Activated CD8-positive, alpha-beta T cell treated with anti-CD3 and anti-CD28 coated beads, Interleukin-2, amount 10 ng/mL, durations not matched to agents 7 days and 5 days (primary cell): ENCODE measurements at regions not wholly inside any gene's neighbourhood (a gene's known extent, or its start where the extent isn't known, plus 50 kb on each side); places are given as distances from the start of the nearest gene placed in this dataset.

Source experiments
- ATAC-seq: fragments of 150-1000 bp; cut with Tn5 transposase; one replicate; pipeline ENCODE4 v1.10.0; 2021; ENCODE audit warnings: moderate library complexity
- CTCF ChIA-PET: fragments of 350-600 bp; sonication (Branson Sonifier 250); formaldehyde crosslinking; loops from one replicate; lab custom pipeline; 2021; ENCODE audit warnings: antibody characterized with exemption; lab: Charles Lee
- POLR2A ChIA-PET: fragments of 350-600 bp; sonication (Branson Sonifier 250); formaldehyde crosslinking; loops from one replicate; lab custom pipeline; 2021; ENCODE audit warnings: antibody characterized with exemption; lab: Charles Lee
- DNase-seq: peaks from one replicate; pipeline ENCODE4 v3.0.0-alpha.2; 2020
- H3K27ac Mint-ChIP-seq: one replicate; pipeline ENCODE4 v1.8.0; 2021; ENCODE audit warnings: mild to moderate bottlenecking, mixed read lengths
- H3K27me3 Mint-ChIP-seq: one replicate; pipeline ENCODE4 v1.8.0; 2021; ENCODE audit warnings: low read depth, mixed read lengths
- H3K36me3 Mint-ChIP-seq: one replicate; pipeline ENCODE4 v1.8.0; 2021; ENCODE audit warnings: low read depth, mixed read lengths
- H3K4me1 Mint-ChIP-seq: one replicate; pipeline ENCODE4 v1.8.0; 2021; ENCODE audit warnings: low read depth, mixed read lengths
- H3K4me3 Mint-ChIP-seq: one replicate; pipeline ENCODE4 v1.8.0; 2021; ENCODE audit warnings: mild to moderate bottlenecking, mixed read lengths
- H3K9me3 Mint-ChIP-seq: one replicate; pipeline ENCODE4 v1.8.0; 2022; ENCODE audit warnings: mixed read lengths; ENCODE audit not compliant: insufficient read depth

DNA sequence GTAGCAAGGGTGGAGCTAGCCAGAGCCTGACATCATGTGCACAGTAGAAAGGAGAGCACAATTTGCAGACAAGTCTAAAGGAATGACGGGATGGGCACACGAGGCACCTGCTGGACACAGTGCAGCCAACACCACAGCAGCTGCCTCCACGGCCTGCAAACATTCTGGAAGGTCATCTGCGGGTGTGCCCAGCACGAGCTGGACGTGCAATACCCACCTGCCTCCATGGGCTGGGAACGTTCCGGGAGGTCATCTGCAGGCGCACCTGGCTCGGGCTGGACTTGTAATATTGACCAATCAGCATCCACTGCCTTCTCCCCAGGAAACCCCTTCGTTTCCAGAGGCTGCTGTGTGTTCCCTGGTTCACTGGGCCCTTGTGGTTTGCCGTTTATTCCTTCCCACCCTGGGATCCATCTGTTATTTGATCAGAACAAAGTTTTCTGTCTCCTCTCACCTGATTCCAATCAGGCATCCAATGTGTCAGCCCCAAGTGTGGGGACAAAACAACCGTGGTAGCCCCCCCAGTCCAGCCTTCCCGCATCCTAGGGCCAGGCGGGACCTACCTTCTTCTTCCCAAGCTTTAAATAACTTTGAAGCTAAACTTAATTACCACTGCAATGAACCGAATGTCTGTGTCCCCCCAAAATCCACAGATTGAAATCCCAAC is 243.4 kb upstream of the PPP2R2D start:
- Mint-ChIP-seq H3K4me3 (no peak overlapping the region), H3K9me3 (no peaks in the 10 kb centered on the region), H3K27me3 (peaks cover 1% of the 10 kb centered on the region), H3K27ac (no peak overlapping the region), H3K36me3 (no peaks in the 10 kb centered on the region), H3K4me1 (no peaks in the 10 kb centered on the region)
- ChIA-PET CTCF (no interaction called here), POLR2A (no interaction called here)
- ATAC-seq = no peak
- DNase-seq = no peak

DNA sequence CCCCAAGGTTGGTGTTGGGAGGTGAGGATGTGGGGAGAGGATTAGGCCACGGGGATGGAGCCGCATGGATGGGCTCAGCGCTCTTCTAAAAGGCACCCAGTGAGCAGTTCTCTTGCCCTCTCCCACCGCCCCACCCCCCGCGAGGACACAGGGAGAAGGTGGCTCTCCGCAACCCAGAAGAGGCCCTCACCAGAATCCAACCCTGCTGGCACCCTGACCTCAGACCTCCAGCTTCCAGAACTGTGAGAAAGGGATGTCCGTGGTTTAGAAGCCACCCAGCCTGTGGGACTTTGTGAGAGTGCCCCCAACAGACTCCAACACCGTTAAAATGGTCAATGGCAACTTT is 242.8 kb upstream of the PPP2R2D start:
- Mint-ChIP-seq H3K36me3 (no peaks in the 10 kb centered on the region), H3K9me3 (no peaks in the 10 kb centered on the region), H3K4me3 (no peak overlapping the region), H3K27me3 (peaks cover 1% of the 10 kb centered on the region), H3K27ac (no peak overlapping the region), H3K4me1 (no peaks in the 10 kb centered on the region)
- ChIA-PET CTCF (no interaction called here), POLR2A (no interaction called here)
- DNase-seq (no peak), ATAC-seq (no peak)

DNA sequence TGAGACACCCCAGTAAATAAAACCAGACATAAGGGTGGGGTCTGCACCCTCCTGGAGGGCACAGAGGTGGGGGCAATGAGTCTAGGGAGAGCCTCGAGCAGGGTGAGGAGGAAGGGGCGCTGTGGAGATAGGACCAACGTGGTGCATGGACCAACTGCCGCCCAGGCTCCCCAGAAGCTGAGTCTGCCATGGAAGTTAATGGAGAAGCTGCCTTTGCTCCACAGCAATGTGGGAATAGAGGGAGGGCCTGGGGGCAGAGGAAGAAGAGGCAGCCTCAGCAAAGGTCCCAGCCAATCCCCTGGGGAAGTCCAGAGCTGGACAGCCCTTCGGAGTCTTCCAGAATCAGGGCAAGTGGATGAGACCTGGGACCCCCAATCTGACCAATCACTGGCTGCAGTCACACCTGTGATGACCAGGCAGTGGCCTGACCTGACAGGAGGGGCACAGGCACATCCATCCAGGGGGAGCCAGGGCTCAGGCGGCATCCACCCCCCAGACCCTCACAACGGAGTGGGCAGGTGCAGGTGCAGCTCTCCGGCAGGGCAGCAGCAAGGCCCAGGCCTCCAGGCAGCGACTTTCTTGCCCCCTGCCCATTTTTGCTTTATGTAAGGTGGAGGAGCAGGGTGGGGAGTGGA is 242.2 kb upstream of the PPP2R2D start:
- Mint-ChIP-seq H3K27ac (no peak overlapping the region), H3K4me3 (no peak overlapping the region), H3K36me3 (no peaks in the 10 kb centered on the region), H3K9me3 (no peaks in the 10 kb centered on the region), H3K4me1 (no peaks in the 10 kb centered on the region), H3K27me3 (peaks cover 1% of the 10 kb centered on the region)
- ATAC-seq = no peak
- no peak for DNase-seq
- CTCF ChIA-PET = no interaction called here
- POLR2A ChIA-PET = no interaction called here

DNA sequence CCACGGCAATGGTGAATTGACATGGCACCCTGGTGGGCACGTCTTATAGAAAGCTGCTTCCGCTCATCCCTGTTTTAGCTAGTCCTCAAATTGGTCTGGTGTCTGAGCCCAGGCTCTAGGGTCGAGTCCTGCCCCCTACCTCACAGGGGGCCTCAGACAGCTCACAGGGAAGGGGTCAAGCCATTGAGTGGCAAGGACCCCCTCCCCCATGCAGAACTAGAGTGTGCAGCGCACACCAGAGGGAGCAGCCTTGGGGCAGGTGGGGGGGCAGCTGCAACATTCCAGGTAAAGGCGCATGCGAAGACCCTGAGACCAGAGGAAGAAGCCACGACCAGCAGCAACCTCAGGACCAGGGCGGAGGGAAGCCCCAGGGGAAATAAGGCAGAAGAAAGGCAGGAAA is 240.4 kb upstream of the PPP2R2D start:
- DNase-seq = no peak
- Mint-ChIP-seq H3K27ac (no peak overlapping the region), H3K36me3 (no peaks in the 10 kb centered on the region), H3K4me3 (no peak overlapping the region), H3K27me3 (no peaks in the 10 kb centered on the region), H3K9me3 (no peaks in the 10 kb centered on the region), H3K4me1 (no peaks in the 10 kb centered on the region)
- ATAC-seq = no peak
- ChIA-PET POLR2A (no interaction called here), CTCF (no interaction called here)

DNA sequence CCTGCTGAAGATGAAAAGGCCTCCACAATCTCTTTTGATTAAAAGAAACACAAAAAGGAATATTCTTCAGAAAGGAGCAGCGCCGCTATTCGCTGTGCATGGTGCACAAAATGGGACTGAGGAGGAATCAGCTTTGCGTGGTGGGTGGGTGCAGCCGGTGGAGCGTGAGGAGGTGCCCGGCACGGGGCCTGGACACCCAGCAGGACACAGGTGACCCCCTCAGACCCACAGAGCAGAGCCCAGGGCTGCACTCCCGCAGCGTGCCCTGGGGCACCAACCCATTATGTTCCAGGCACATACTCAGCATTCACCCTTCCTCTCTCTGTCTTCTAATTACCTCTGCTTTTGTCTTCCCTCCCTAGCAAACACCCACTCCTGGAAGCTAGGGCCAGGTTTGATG is 238.0 kb upstream of the PPP2R2D start:
- no peaks in the 10 kb centered on the region for H3K4me1 Mint-ChIP-seq
- DNase-seq = no peak
- no peak overlapping the region for H3K4me3 Mint-ChIP-seq
- no peaks in the 10 kb centered on the region for H3K9me3 Mint-ChIP-seq
- H3K27me3 Mint-ChIP-seq = no peaks in the 10 kb centered on the region
- POLR2A ChIA-PET = no interaction called here
- CTCF ChIA-PET = no interaction called here
- no peaks in the 10 kb centered on the region for H3K36me3 Mint-ChIP-seq
- no peak overlapping the region for H3K27ac Mint-ChIP-seq
- ATAC-seq = no peak

DNA sequence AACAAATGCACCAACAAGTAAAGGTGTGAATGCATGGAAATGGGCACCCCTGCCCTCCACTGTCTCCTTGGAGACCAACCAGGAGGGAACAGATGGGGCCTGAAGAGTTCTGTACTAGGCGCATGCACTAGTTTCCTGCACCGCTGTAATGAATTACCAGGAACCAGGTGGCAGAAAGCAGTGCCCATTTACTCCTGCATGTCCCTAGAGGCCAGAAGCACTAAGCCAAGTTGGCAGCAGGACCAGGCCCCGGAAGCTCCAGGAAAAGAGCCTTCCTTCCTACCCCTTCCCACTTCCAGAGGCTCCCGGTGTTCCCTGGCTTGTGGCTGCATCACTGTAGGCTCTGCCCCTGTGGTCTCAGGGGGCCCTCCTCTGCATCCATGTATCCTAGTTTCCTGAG is 237.5 kb upstream of the PPP2R2D start:
- ATAC-seq = no peak
- Mint-ChIP-seq H3K27ac (no peak overlapping the region), H3K4me1 (no peaks in the 10 kb centered on the region), H3K27me3 (no peaks in the 10 kb centered on the region), H3K36me3 (no peaks in the 10 kb centered on the region), H3K4me3 (no peak overlapping the region), H3K9me3 (no peaks in the 10 kb centered on the region)
- ChIA-PET POLR2A (no interaction called here), CTCF (no interaction called here)
- no peak for DNase-seq

DNA sequence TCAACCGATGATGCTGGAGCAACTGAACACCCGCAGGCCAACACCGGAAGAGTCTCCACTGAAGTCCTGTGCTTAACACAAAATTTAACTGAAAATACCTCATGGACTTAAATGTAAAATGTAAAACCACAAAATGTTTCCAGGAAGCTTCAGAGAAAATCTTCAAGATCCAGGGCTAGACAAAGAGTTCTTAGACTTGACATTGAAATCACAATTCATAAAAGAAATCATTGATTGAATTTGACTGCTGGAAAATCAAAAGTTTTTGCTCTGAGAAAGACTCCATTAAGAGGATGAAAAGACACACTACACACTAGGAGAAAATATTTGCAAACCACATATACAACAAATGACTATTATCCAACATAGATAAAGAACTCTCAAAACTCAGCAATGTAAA is 234.7 kb upstream of the PPP2R2D start:
- Mint-ChIP-seq H3K9me3 (no peaks in the 10 kb centered on the region), H3K4me1 (no peaks in the 10 kb centered on the region), H3K27ac (no peak overlapping the region), H3K4me3 (no peak overlapping the region), H3K27me3 (no peaks in the 10 kb centered on the region), H3K36me3 (no peaks in the 10 kb centered on the region)
- POLR2A ChIA-PET = no interaction called here
- CTCF ChIA-PET = no interaction called here
- ATAC-seq (no peak), DNase-seq (no peak)

DNA sequence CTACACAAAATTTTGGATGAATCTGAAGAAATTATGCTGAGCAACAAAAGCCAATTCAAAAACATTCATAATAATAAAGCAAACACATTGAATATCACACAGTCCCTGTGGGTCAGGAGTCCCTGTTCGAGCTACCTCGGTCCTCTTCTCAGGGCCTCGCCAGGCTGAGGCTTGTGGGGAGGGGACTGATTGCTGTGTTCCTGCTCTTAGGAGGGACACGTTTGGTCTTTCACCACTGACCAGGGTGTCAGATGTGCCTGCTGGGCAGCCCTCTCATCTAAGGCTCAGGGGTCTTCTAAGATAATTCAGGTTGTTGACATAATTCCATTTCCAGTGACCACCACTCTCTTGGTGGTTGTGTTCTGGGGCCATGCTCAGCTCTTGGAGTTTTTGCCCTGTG is 233.8 kb upstream of the PPP2R2D start:
- ATAC-seq = no peak
- Mint-ChIP-seq H3K27me3 (no peaks in the 10 kb centered on the region), H3K4me3 (no peak overlapping the region), H3K27ac (no peak overlapping the region), H3K36me3 (no peaks in the 10 kb centered on the region), H3K4me1 (no peaks in the 10 kb centered on the region), H3K9me3 (no peaks in the 10 kb centered on the region)
- CTCF ChIA-PET = no interaction called here
- POLR2A ChIA-PET = no interaction called here
- DNase-seq = no peak

DNA sequence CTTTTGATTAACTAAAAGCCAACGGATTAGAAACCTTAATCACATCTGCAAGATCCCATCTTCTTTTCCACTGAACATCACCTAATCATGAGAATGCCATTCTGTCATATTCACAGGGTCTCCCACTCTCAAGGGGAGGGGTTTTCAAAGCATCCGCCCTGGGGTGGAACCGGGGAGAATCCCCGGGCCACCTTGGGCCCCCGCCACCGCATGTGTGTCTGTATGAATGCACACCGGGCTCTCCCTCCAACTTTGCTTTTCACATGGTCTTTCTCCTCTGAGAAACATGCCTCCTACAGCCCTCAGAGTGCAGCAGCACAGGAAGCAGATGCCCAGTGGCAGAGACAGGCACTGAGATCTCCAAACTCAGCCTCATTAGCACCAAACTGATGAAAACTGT is 233.2 kb upstream of the PPP2R2D start:
- ATAC-seq = no peak
- H3K9me3 Mint-ChIP-seq = no peaks in the 10 kb centered on the region
- H3K4me1 Mint-ChIP-seq = no peaks in the 10 kb centered on the region
- DNase-seq = no peak
- H3K27ac Mint-ChIP-seq = no peak overlapping the region
- POLR2A ChIA-PET = no interaction called here
- H3K36me3 Mint-ChIP-seq = no peaks in the 10 kb centered on the region
- no peak overlapping the region for H3K4me3 Mint-ChIP-seq
- H3K27me3 Mint-ChIP-seq = no peaks in the 10 kb centered on the region
- CTCF ChIA-PET = no interaction called here

DNA sequence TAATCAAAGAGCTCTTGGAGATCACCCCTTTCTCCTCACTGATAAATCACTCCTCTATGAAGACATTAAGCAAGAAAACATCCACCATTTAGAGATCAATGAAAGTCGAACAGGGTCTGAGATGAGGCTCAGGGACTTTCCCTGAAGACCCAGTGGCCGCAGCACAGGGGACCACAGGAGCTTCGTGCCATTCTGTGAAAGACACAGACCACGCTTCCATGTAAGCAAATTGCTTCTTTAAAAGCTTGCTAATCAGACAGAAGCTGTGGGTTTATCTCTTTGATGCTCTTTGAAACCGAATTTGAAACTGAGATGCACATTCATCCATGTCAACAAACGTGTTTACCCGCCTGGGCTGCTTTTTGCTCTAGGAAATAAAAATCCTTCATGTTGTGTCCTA is 231.9 kb upstream of the PPP2R2D start:
- H3K27me3 Mint-ChIP-seq = no peaks in the 10 kb centered on the region
- ChIA-PET POLR2A (no interaction called here), CTCF (no interaction called here)
- H3K36me3 Mint-ChIP-seq = no peaks in the 10 kb centered on the region
- H3K4me3 Mint-ChIP-seq = no peak overlapping the region
- no peak overlapping the region for H3K27ac Mint-ChIP-seq
- DNase-seq (no peak), ATAC-seq (no peak)
- no peaks in the 10 kb centered on the region for H3K9me3 Mint-ChIP-seq
- no peaks in the 10 kb centered on the region for H3K4me1 Mint-ChIP-seq

DNA sequence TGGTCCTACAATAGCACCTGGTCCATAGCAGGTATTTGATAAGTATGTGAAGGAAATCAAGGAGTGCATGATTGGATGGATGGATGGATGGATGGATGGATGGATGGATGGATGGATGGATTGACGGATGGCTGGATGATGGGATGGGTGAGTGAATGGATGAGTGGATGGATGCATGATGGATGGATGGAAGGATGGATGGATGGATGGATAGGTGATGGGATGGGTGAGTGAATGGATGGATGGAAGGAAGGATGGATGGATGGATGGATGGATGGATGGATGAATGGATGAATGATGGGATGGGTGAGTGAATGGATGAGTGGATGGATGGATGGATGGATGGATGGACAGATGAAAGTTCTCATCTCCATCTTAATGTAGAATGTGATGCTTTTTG is 231.0 kb upstream of the PPP2R2D start:
- DNase-seq (no peak), ATAC-seq (no peak)
- ChIA-PET POLR2A (no interaction called here), CTCF (no interaction called here)
- Mint-ChIP-seq H3K4me3 (no peak overlapping the region), H3K9me3 (no peaks in the 10 kb centered on the region), H3K36me3 (no peaks in the 10 kb centered on the region), H3K27me3 (no peaks in the 10 kb centered on the region), H3K4me1 (no peaks in the 10 kb centered on the region), H3K27ac (no peak overlapping the region)

DNA sequence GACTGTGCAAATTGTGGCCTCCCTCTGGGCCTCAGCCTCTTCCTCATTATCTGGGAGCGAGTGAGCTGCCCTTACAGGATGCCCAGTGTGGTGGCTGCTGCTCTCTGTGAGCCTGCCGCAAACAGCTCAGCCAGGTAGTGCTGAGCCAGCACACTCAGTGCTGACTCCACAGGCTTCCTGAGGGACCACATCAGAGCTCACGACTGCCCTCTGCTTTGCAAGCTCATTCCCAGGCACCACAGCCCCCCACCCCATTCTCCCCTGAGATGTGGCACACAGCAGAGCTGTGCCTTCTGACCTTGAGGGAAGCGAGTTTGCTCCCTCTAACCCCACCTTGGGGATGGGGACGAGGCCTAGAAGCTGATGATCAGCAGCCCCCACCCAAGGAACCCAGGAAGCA is 230.5 kb upstream of the PPP2R2D start:
- no peak for ATAC-seq
- CTCF ChIA-PET = no interaction called here
- no peak overlapping the region for H3K4me3 Mint-ChIP-seq
- H3K27ac Mint-ChIP-seq = no peak overlapping the region
- DNase-seq = no peak
- no peaks in the 10 kb centered on the region for H3K27me3 Mint-ChIP-seq
- H3K36me3 Mint-ChIP-seq = no peaks in the 10 kb centered on the region
- H3K4me1 Mint-ChIP-seq = no peaks in the 10 kb centered on the region
- POLR2A ChIA-PET = interaction anchor here (0.6 kb wide), 1 partner anchor 17 kb away, joined by 3 read pairs; no protein-coding TSS in a partner anchor
- no peaks in the 10 kb centered on the region for H3K9me3 Mint-ChIP-seq

DNA sequence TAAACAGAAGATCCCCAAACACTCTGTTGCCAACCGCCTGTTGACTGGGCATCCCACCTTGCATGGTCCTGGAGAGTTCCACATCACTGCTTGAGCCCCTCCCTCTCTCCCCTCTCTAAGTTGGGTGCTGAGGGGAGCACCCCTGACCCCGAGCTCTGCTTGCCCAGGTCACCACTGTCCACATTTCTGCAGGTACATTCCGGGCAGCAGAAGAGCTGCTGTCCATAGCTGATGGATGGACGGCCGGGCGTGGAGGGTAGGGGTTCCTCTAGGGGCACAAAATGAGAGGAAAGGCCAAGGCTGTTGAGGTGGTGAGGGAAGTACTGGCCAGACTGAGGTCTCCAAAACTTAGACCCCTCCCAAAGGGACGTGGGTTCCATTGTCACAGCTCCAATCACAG is 227.4 kb upstream of the PPP2R2D start:
- H3K4me3 Mint-ChIP-seq = no peak overlapping the region
- ATAC-seq (no peak), DNase-seq (no peak)
- no peaks in the 10 kb centered on the region for H3K9me3 Mint-ChIP-seq
- POLR2A ChIA-PET = no interaction called here
- H3K36me3 Mint-ChIP-seq = no peaks in the 10 kb centered on the region
- H3K27ac Mint-ChIP-seq = no peak overlapping the region
- no peaks in the 10 kb centered on the region for H3K27me3 Mint-ChIP-seq
- CTCF ChIA-PET = no interaction called here
- no peaks in the 10 kb centered on the region for H3K4me1 Mint-ChIP-seq
